AG10803 (cell line): ENCODE measurements at regions not wholly inside any gene's neighbourhood (a gene's known extent, or its start where the extent isn't known, plus 50 kb on each side); places are given as distances from the start of the nearest gene placed in this dataset.

Experiments
- DNase-seq: peaks from one replicate; pipeline ENCODE4 v3.0.0; 2010; ENCODE audit warnings: low read depth
- H3K4me3 ChIP-seq: 2 replicates; pipeline ENCODE4 v1.5.1; 2011; ENCODE audit warnings: mild to moderate bottlenecking, low read length, control low read depth
- CTCF ChIP-seq: conservative IDR thresholded peaks from 2 replicates; pipeline ENCODE4 v1.5.1; 2011; ENCODE audit warnings: mild to moderate bottlenecking, low read length, control low read depth, inconsistent platforms

- H3K4me3 ChIP-seq: no peak overlapping the region
- DNase-seq: no peak
Measured at GRCh38 chr1:29906927-29907326, 670.6 kb downstream of the PTPRU start.

GRCh38 chr1:29903548-29904166 lies 667.3 kb downstream of the PTPRU start:
- TF ChIP-seq CTCF: no peak
- no peak for DNase-seq
- no peak overlapping the region for H3K4me3 ChIP-seq

More at GRCh38 chr1:29906927-29907326, 670.6 kb downstream of the PTPRU start:
- TF ChIP-seq CTCF: no peak

GRCh38 chr1:29901624-29902325 lies 665.5 kb downstream of the PTPRU start:
- no peak for DNase-seq
- no peak overlapping the region for H3K4me3 ChIP-seq
- no peak for TF ChIP-seq CTCF

- no peak for DNase-seq
Measured at GRCh38 chr1:29900712-29901111, 664.4 kb downstream of the PTPRU start.

GRCh38 chr1:29900104-29900679 lies 663.9 kb downstream of the PTPRU start:
- H3K4me3 ChIP-seq: no peak overlapping the region
- TF ChIP-seq CTCF: no peak
- DNase-seq: no peak

More at GRCh38 chr1:29900712-29901111, 664.4 kb downstream of the PTPRU start:
- no peak for TF ChIP-seq CTCF
- H3K4me3 ChIP-seq: no peak overlapping the region

- no peak for DNase-seq
- TF ChIP-seq CTCF: no peak
- H3K4me3 ChIP-seq: no peak overlapping the region
Measured at GRCh38 chr1:29896791-29897714, 660.7 kb downstream of the PTPRU start.
